CD4-positive, alpha-beta memory T cell (primary cell): ENCODE measurements at regions not wholly inside any gene's neighbourhood (a gene's known extent, or its start where the extent isn't known, plus 50 kb on each side); places are given as distances from the start of the nearest gene placed in this dataset.

Experiments used
- CTCF ChIA-PET: fragments of 350-600 bp; sonication (Branson Sonifier 250); formaldehyde crosslinking; loops from one replicate; lab custom pipeline; 2021; ENCODE audit warnings: inconsistent platforms; ENCODE audit not compliant: partially characterized antibody; lab: Charles Lee
- POLR2A ChIA-PET: fragments of 350-600 bp; sonication (Branson Sonifier 250); formaldehyde crosslinking; loops from one replicate; lab custom pipeline; 2021; ENCODE audit not compliant: partially characterized antibody; lab: Charles Lee
- DNase-seq, 5 donors: peaks; one replicate each; pipeline versions ENCODE4 v3.0.0 to v3.0.0-alpha.2; 2020 to 2022; ENCODE audit warnings: mixed read lengths in 1 of 5
- H3K27ac ChIP-seq: one replicate; pipeline ENCODE4 v1.7.0; 2013; ENCODE audit warnings: low read depth, low read length
- H3K27me3 ChIP-seq: 2 replicates; pipeline ENCODE4 v1.7.0; 2013; ENCODE audit warnings: mild to moderate bottlenecking, low read length, moderate library complexity; ENCODE audit not compliant: insufficient read depth
- H3K36me3 ChIP-seq: 2 replicates; pipeline ENCODE4 v1.7.0; 2013; ENCODE audit warnings: mild to moderate bottlenecking, low read length, moderate library complexity; ENCODE audit not compliant: insufficient read depth
- H3K4me1 ChIP-seq: 2 replicates; pipeline ENCODE4 v1.7.0; 2013; ENCODE audit warnings: mild to moderate bottlenecking, low read length, moderate library complexity; ENCODE audit not compliant: insufficient read depth
- H3K4me3 ChIP-seq, 2 donors: one replicate each; pipeline ENCODE4 v1.7.0; 2013; ENCODE audit warnings: low read length in 2 of 2, mild to moderate bottlenecking in 1 of 2
- H3K9me3 ChIP-seq, 2 donors: one replicate each; pipeline ENCODE4 v1.7.0; 2013; ENCODE audit warnings: low read length in 2 of 2, control low read depth in 1 of 2; ENCODE audit not compliant: control insufficient read depth in 1 of 2
- H3K27ac Mint-ChIP-seq, 7 donors: one replicate each; pipeline ENCODE4 v1.8.0; 2020 to 2021; ENCODE audit warnings: mixed read lengths in 7 of 7, mild to moderate bottlenecking in 6 of 7, inconsistent platforms in 3 of 7, moderate library complexity in 3 of 7
- H3K27me3 Mint-ChIP-seq, 2 donors: one replicate each; pipeline ENCODE4 v1.8.0; 2020 to 2021; ENCODE audit warnings: mixed read lengths in 2 of 2
- H3K36me3 Mint-ChIP-seq, 2 donors: one replicate each; pipeline ENCODE4 v1.8.0; 2020 to 2021; ENCODE audit warnings: mixed read lengths in 2 of 2, inconsistent platforms in 1 of 2, mild to moderate bottlenecking in 1 of 2
- H3K4me1 Mint-ChIP-seq, 4 donors: one replicate each; pipeline ENCODE4 v1.8.0; 2020 to 2021; ENCODE audit warnings: mixed read lengths in 4 of 4, mild to moderate bottlenecking in 1 of 4
- H3K4me3 Mint-ChIP-seq, 8 donors: one replicate each; pipeline ENCODE4 v1.8.0; 2020 to 2021; ENCODE audit warnings: mixed read lengths in 8 of 8, mild to moderate bottlenecking in 7 of 8, moderate library complexity in 6 of 8, inconsistent platforms in 3 of 8
- H3K9me3 Mint-ChIP-seq, 8 donors: one replicate each; pipeline ENCODE4 v1.8.0; 2020 to 2021; ENCODE audit warnings: mixed read lengths in 8 of 8, mild to moderate bottlenecking in 5 of 8, inconsistent platforms in 3 of 8, moderate library complexity in 1 of 8
- intact Hi-C: fragments of 100-400 bp; cut with micrococcal nuclease; formaldehyde crosslinking; loops from one replicate; pipeline ENCODE4 v1.15.1; 2023

GRCh38 chr1:50358962-50359361 is 64.3 kb downstream of the DMRTA2 start:
- Mint-ChIP-seq H3K27me3 (peaks cover 21 to 35% of the 10 kb centered on the region in 2 donors), H3K36me3 (no peaks in the 10 kb centered on the region)
- POLR2A ChIA-PET: no interaction called here

GRCh38 chr1:50357186-50357585 is 66.1 kb downstream of the DMRTA2 start:
- peaks cover 19 to 35% of the 10 kb centered on the region in 2 donors for H3K27me3 Mint-ChIP-seq
- POLR2A ChIA-PET: no interaction called here
- Histone ChIP-seq H3K9me3 (no peaks in the 10 kb centered on the region), H3K4me3 (no peak overlapping the region), H3K36me3 (no peaks in the 10 kb centered on the region), H3K27ac (no peak overlapping the region), H3K27me3 (peaks cover 4% of the 10 kb centered on the region), H3K4me1 (no peaks in the 10 kb centered on the region)
- H3K4me3 Mint-ChIP-seq: no peak overlapping the region
- H3K36me3 Mint-ChIP-seq: no peaks in the 10 kb centered on the region
- intact Hi-C loops: no loop called here
- H3K4me1 Mint-ChIP-seq: no peaks in the 10 kb centered on the region
- H3K27ac Mint-ChIP-seq: no peak overlapping the region
- CTCF ChIA-PET: interaction anchor here (0.7 kb wide), 1 partner anchor 24 kb away, joined by 3 read pairs; no protein-coding TSS in a partner anchor
- peaks cover 0 to 10% (median 4%) of the 10 kb centered on the region in 8 donors for H3K9me3 Mint-ChIP-seq
- no peak for DNase-seq

More at GRCh38 chr1:50358962-50359361, 64.3 kb downstream of the DMRTA2 start:
- Histone ChIP-seq H3K27ac (no peak overlapping the region), H3K27me3 (peaks cover 4% of the 10 kb centered on the region), H3K4me3 (no peak overlapping the region), H3K4me1 (no peaks in the 10 kb centered on the region), H3K9me3 (no peaks in the 10 kb centered on the region), H3K36me3 (no peaks in the 10 kb centered on the region)
- Mint-ChIP-seq H3K4me3 (no peak overlapping the region), H3K9me3 (peaks cover 0 to 10% (median 7%) of the 10 kb centered on the region in 8 donors), H3K27ac (no peak overlapping the region), H3K4me1 (no peaks in the 10 kb centered on the region)
- CTCF ChIA-PET: interaction anchor here (1.4 kb wide), 1 partner anchor 27 kb away, joined by 3 read pairs; no protein-coding TSS in a partner anchor
- DNase-seq: no peak
- intact Hi-C loops: no loop called here

GRCh38 chr1:50354813-50355212 is 68.4 kb downstream of the DMRTA2 start:
- H3K27ac Mint-ChIP-seq: no peak overlapping the region
- Histone ChIP-seq H3K27me3 (peaks cover 4% of the 10 kb centered on the region), H3K36me3 (no peaks in the 10 kb centered on the region), H3K4me1 (no peaks in the 10 kb centered on the region), H3K4me3 (no peak overlapping the region), H3K27ac (no peak overlapping the region), H3K9me3 (no peaks in the 10 kb centered on the region)
- ChIA-PET CTCF (interaction anchor here (1.2 kb wide), 1 partner anchor 11 kb away, joined by 3 read pairs; no protein-coding TSS in a partner anchor), POLR2A (no interaction called here)
- H3K36me3 Mint-ChIP-seq: no peaks in the 10 kb centered on the region
- H3K4me3 Mint-ChIP-seq: no peak overlapping the region
- no peaks in the 10 kb centered on the region for H3K4me1 Mint-ChIP-seq
- H3K27me3 Mint-ChIP-seq: peaks cover 14 to 28% of the 10 kb centered on the region in 2 donors
- no peak for DNase-seq
- intact Hi-C loops: no loop called here
- peaks cover 0 to 3% (median 0%) of the 10 kb centered on the region in 8 donors for H3K9me3 Mint-ChIP-seq

GRCh38 chr1:50352428-50352827 is 70.8 kb downstream of the DMRTA2 start:
- Mint-ChIP-seq H3K27ac (no peak overlapping the region), H3K4me1 (no peaks in the 10 kb centered on the region), H3K36me3 (no peaks in the 10 kb centered on the region), H3K27me3 (peaks cover 16 to 23% of the 10 kb centered on the region in 2 donors), H3K4me3 (no peak overlapping the region), H3K9me3 (peaks cover 0 to 3% (median 0%) of the 10 kb centered on the region in 8 donors)
- no peaks in the 10 kb centered on the region for H3K27me3 ChIP-seq
- ChIA-PET POLR2A (no interaction called here), CTCF (interaction anchor here (1.4 kb wide), 1 partner anchor 9 kb away, joined by 3 read pairs; no protein-coding TSS in a partner anchor)
- H3K27ac ChIP-seq: no peak overlapping the region
- intact Hi-C loops: no loop called here
- no peak for DNase-seq
- H3K9me3 ChIP-seq: no peaks in the 10 kb centered on the region
- H3K4me1 ChIP-seq: no peaks in the 10 kb centered on the region
- H3K36me3 ChIP-seq: no peaks in the 10 kb centered on the region
- H3K4me3 ChIP-seq: no peak overlapping the region

GRCh38 chr1:50350868-50351267 is 72.4 kb downstream of the DMRTA2 start:
- no peak for DNase-seq
- Histone ChIP-seq H3K9me3 (no peaks in the 10 kb centered on the region), H3K36me3 (no peaks in the 10 kb centered on the region), H3K4me3 (no peak overlapping the region), H3K27ac (no peak overlapping the region), H3K27me3 (no peaks in the 10 kb centered on the region), H3K4me1 (no peaks in the 10 kb centered on the region)
- Mint-ChIP-seq H3K36me3 (no peaks in the 10 kb centered on the region), H3K4me3 (no peak overlapping the region), H3K9me3 (peaks cover 0 to 1% (median 0%) of the 10 kb centered on the region in 8 donors), H3K27me3 (peaks cover 12 to 20% of the 10 kb centered on the region in 2 donors), H3K4me1 (no peaks in the 10 kb centered on the region), H3K27ac (no peak overlapping the region)
- ChIA-PET CTCF (interaction anchor here (1.0 to 1.7 kb wide), 4 partner anchors 10 to 25 kb away, joined by 3 to 4 read pairs (median 3); no protein-coding TSS in a partner anchor), POLR2A (no interaction called here)
- intact Hi-C loops: no loop called here

GRCh38 chr1:50350421-50350820 is 72.8 kb downstream of the DMRTA2 start:
- H3K36me3 Mint-ChIP-seq: no peaks in the 10 kb centered on the region
- H3K9me3 Mint-ChIP-seq: peaks cover 0 to 1% (median 0%) of the 10 kb centered on the region in 8 donors

GRCh38 chr1:50349242-50349565 is 74.0 kb downstream of the DMRTA2 start:
- Mint-ChIP-seq H3K4me3 (no peak overlapping the region), H3K27ac (no peak overlapping the region), H3K36me3 (no peaks in the 10 kb centered on the region), H3K4me1 (no peaks in the 10 kb centered on the region), H3K27me3 (peaks cover 16 to 22% of the 10 kb centered on the region in 2 donors), H3K9me3 (peaks cover 0 to 2% (median 0%) of the 10 kb centered on the region in 8 donors)
- CTCF ChIA-PET: interaction anchor here (1.0 to 1.9 kb wide), 8 partner anchors 9 to 1672 kb away, joined by 3 to 8 read pairs (median 4); no protein-coding TSS in a partner anchor
- Histone ChIP-seq H3K4me1 (no peaks in the 10 kb centered on the region), H3K4me3 (no peak overlapping the region), H3K36me3 (no peaks in the 10 kb centered on the region), H3K27me3 (no peaks in the 10 kb centered on the region), H3K9me3 (no peaks in the 10 kb centered on the region), H3K27ac (no peak overlapping the region)
- DNase-seq: no peak
- intact Hi-C loops: no loop called here
- POLR2A ChIA-PET: no interaction called here

More at GRCh38 chr1:50350421-50350820, 72.8 kb downstream of the DMRTA2 start:
- Histone ChIP-seq H3K4me3 (no peak overlapping the region), H3K27ac (no peak overlapping the region), H3K36me3 (no peaks in the 10 kb centered on the region), H3K27me3 (no peaks in the 10 kb centered on the region), H3K4me1 (no peaks in the 10 kb centered on the region), H3K9me3 (no peaks in the 10 kb centered on the region)
- ChIA-PET POLR2A (no interaction called here), CTCF (interaction anchor here (1.0 to 1.7 kb wide), 5 partner anchors 10 to 25 kb away, joined by 3 to 4 read pairs (median 3); no protein-coding TSS in a partner anchor)
- Mint-ChIP-seq H3K27me3 (peaks cover 12 to 17% of the 10 kb centered on the region in 2 donors), H3K27ac (no peak overlapping the region), H3K4me1 (no peaks in the 10 kb centered on the region), H3K4me3 (no peak overlapping the region)
- no peak for DNase-seq
- intact Hi-C loops: no loop called here
